HG02610 (cell line): ENCODE measurements at regions not wholly inside any gene's neighbourhood (a gene's known extent, or its start where the extent isn't known, plus 50 kb on each side); places are given as distances from the start of the nearest gene placed in this dataset.
A peak's percentile ranks its signal among the peaks of the same experiment; 100 is the strongest.

ENCODE experiments used
- ATAC-seq: cut with Tn5 transposase; IDR thresholded peaks from one replicate; pipeline ENCODE4 v1.9.1; 2021; ENCODE audit warnings: mild to moderate bottlenecking, moderate library complexity; ENCODE audit not compliant: unreplicated experiment

DNA sequence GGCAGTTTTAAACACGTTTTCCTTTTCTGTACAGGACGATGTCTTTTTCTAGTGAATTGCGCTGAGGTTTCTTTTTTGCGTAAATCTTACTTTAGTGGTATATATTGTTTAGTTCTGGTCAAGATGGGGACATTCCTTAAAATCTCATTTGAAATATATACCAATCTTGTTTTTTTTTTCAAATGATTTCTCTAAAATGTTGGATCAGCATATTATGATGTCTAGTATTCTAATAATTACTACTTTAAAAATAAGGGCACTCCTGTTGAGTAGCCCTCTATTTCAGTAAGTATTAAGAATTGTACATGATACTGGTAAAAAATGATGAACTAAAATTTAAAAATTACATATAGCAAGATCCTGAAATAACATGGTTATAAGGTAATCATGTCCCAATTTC lies 224.1 kb upstream of the ARHGAP24 start:
- no peak for ATAC-seq

DNA sequence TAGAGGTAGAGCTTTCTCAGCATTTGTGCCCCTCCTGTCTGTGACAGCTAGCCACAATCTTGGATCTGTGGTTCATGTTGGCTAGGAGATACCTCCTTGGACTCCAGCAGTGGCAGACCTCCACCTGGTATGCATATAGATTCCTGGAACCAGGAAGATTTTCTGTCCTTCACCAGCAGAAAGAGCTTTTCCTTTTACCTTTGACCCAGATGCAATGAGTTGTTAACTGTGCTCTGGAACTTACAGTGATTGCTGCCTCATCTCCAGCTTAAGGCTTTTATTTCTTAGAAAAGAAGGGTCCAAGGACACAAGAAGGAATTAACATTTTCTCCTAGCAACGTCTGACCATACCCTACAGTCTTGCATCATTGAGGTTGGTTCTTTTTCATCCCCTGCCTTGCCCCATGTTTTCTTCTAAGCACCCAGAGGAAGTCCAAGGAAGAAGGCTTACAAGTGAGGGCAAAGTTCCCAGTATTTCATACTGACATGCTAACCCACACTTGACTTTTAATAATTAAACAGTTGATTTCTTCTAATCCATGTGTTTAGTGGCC lies 217.1 kb upstream of the ARHGAP24 start:
- ATAC-seq: no peak

DNA sequence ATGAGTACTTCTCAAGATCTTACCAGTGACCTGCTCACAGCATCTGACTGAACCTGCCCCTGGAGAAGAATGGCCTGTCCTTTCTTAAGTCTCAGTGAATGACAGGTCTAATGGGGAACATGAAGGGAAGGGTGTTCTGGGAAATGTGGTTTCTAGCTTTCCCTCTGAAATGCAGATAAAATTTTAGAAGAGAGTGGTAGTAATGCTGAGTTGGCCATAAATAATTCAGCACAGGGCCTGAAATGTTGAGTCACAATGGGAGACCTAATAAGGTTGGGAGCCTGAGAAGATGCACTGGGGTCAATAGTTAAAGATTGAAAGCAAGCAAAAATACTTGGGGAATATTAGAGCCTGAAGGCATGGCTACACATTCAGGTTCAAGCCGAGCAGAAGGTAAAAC lies 214.9 kb upstream of the ARHGAP24 start:
- ATAC-seq: no peak

DNA sequence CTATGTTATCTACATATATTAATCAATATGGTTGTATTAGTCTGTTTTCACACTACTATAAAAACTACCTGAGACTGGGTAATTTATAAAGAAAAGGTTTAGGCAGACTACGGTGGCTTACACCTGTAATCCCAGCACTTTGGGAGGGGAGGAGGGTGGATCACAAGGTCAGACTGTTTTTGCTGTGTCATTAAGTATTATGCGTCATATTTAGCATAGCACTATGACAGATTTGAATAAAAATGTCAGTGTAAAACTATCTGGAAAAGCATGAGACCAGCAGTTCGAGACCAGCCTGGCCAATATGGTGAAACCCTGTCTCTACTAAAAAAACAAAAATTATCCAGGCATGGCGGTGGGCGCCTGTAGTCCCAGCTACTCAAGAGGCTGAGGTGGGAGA lies 209.7 kb upstream of the ARHGAP24 start:
- no peak for ATAC-seq

DNA sequence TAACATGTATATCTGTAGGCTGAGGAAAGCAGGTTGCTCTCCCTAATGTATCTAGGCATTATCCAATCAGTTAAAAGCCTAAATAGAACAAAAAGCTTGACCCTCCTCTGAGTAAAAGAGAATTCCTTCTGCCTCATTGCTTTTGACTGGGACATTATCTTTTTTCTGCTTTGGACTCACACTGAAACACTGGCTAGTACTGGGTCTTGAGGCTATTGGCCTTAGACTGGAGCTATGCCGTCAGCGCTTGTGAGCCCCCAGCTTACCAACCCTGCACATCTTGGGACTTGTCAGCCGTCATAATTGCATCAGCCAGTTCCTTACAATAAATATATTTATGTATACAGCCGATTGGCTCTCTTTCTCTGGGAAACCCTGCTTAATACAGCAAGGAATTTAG lies 206.8 kb upstream of the ARHGAP24 start:
- no peak for ATAC-seq

DNA sequence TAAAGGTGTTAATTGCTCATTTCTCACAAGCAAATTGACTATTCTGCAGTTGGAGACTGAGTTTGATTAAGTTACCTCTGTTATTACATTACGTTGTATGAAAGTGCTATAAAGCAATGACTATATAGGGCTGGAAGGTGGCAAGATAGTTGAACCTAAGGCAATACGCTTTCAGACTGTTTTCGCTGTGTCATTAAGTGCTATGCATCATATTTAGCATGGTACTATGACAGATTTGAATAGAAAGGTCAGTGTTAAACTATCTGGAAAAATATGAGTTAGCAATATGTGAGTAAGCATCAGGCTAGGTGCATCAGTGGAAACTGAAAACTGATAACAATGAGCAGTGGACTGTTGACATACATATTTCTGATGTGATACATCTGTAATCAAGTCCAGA lies 206.0 kb upstream of the ARHGAP24 start:
- no peak for ATAC-seq

DNA sequence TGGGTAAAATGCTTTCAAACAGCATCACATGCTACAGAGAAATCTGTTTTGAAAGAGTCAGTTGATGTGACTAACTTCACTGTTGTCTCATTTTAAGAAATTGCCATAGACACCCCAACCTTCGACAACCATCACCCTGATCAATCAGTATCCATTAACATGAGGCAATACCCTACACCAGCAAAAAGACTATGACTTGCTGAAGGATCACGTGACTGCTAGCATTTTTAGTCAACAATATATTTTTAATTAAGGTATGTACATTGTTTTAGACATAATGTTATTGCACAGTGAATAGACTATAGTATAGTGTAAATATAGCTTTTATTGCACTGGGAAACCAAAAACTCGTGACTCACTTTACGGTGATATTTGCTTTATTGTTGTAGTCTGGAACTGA lies 200.0 kb upstream of the ARHGAP24 start:
- ATAC-seq: no peak

DNA sequence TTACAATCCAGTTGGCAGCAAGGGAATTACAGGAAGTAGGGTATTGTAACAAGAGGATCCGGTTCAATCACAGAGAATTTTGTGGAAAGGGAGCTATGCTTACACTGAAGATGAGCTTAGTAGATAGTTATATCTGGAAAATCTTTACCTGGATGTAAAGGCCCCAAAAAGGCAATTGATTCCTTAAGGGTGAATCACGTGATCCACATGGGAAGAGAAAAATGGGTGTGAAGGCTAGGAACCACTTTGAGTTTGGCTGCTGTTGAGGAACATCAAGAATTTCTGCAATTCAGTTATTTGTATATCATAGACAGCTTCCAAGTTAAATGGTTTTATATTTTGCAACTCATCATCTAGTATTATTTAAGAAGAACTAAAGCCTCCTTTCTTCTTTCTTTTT lies 194.0 kb upstream of the ARHGAP24 start:
- no peak for ATAC-seq

DNA sequence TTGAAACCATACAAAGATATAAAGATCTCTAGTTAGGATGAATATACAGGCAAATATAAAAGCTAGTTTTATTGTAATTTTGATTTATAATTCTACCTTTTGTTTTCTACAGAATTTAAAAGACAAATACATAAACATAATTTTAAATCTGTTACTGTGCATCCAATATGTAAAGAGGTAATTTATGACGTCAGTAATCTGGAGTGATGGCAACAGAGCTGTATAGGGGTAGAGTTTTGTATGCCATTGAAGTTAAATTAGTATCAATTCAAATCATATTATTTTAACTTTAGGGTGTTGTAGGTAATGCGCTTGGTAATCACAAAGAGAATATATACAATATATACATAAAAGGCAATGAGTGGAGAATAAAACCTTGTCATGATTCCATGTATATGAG lies 183.7 kb upstream of the ARHGAP24 start:
- no peak for ATAC-seq

DNA sequence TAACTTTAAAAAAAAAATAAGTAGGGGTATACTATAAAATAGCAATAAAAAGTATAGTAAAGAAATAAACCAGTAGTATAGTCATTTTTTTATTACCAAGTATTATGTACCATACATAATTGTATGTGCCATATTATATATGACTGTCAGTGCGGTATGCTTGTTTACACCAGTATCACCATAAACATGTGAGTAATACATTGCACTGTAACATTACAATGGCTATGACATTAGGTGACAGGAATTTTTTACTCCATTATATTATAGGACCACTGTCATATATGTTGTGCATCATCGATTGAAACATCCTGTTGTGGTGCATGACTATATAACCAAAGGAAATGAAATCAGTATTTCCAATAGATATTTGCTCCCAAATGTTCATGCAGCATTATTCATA lies 176.9 kb upstream of the ARHGAP24 start:
- no peak for ATAC-seq

DNA sequence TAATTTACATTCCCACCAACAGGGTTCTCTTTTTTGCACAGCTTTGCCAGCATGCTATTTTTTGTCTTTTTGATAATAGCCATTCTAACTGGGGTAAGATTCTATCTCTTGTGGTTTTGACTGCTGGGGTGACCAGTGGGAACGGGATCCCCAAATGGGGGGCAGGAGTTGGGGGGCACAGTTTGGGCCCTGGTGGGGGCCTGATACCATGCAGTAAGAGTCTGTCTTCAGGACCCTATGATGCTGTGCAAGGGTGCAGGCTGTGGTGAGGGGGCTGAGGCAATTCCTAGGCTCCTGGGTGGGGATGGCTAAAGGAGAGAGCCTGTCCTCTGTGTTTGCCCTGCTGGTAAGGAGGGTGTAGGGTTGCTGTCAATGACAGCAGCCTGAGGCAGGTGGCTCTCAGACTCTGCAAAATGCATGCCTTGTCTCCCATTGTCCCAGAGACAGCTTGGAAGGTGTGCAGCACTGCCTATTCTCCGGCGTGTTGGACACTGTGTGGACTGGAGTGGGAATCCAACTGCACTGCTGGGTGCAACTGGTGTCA lies 172.7 kb upstream of the ARHGAP24 start:
- ATAC-seq: no peak

DNA sequence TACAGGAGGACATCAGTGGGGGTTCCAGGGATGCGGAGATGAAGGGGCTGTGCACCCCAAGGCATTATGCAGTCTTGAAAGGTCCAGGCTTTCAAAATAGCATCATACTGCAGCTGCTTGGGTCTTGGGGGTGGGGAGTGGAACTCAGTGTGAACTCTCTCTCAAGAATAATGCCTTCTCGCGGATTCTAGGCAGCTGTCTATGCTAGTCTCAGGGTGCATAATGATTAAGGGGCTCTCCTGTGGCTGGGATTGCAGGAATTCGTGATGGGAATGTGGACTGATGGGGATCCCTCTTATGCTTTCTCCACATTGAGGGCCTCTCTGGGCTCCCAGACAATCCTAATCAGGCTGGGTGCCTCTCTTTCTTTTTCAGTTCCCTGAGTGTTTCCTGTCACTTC lies 172.2 kb upstream of the ARHGAP24 start:
- no peak for ATAC-seq

DNA sequence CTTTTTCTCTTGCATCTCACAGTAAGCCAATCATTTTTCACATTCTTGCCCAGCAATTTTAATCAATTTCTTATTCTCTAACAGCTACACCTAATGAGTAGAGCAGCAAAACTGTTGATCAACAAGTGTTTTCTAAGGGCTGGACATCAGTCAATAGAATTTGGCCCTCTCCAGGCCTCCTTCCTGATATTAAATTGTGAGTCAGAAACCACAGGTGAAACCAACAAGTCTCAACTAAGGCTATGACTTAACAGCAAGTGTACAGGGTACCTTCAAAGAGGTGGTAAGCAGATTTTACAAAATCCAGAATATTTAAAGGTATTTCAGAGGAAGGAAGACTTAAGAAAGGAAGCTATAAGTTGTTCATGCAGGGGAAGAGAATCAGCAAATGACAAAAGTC lies 156.5 kb upstream of the ARHGAP24 start:
- no peak for ATAC-seq

DNA sequence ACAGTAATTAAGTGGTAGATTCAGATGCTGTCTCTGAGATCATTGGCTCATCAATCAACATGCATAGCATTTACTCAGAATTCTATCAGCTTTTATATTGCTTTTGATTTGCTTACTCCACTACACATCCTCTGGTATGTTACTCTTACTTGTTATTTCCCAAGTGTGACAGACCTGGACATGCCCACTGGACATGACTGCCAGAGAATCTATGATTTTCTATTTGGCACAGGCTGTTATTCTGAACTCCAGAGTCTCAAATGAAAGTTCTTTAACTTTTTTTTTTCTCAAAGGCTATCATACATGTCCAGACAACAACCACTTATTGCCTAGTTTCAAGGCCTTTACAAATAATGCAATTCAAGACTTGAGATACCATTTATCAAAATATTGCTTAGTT lies 116.1 kb upstream of the ARHGAP24 start:
- no peak for ATAC-seq

DNA sequence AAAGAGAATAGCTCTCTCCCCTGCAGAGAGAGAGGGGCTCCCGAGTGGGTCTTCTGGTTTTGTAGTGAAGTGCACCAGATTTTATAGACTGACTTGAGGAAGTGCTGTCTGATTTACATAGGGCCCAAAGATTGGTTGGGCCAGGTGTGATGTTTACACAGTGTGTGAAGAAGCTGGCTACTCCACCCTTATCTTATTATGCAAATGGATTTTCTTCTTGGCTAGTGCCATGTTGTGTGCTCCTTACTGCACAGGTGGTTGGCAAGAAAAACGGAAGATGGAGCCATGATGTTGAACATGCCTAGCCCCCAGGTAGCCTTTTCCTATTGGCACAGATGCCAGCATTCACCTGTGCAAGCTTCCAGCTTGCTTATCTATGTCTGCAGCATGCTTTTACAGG lies 112.4 kb upstream of the ARHGAP24 start:
- no peak for ATAC-seq

DNA sequence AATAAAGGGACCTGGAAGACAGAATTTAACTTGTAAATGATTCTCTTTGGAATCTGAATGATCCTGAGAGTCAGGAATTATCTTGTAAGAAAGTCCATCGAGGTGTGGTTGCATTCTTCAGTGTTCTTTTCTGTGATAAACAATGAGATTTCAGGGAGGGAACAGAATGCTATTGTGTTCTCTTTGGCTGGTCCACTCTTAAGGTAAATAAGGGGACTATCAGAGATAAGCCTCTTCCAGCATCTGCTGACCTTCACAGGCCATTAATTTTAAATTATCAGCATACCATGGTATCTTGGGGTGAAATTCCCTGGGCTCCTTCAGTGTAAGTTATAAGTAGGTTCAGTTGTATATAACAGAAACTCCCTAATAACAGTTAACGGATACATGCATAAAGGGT lies 107.1 kb upstream of the ARHGAP24 start:
- ATAC-seq: no peak

DNA sequence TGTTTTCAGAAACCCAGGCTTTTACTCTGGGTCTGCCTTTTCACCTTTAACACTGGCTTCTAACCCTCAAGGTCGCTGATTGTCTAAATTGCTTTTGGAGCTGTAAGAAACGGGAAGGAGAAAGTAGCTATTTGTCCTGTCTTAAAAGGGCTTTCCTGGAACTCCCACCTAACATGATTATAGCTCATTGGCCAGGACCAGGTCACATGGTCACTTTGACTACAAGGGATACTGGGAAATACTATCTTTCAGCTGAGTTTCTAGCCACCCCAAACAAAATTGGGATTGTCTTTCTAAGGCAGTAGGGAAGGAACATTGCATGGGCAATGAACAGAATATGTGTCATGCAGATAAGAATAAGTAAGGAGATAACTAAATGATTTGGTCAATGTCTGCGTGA lies 106.7 kb upstream of the ARHGAP24 start:
- ATAC-seq: no peak

DNA sequence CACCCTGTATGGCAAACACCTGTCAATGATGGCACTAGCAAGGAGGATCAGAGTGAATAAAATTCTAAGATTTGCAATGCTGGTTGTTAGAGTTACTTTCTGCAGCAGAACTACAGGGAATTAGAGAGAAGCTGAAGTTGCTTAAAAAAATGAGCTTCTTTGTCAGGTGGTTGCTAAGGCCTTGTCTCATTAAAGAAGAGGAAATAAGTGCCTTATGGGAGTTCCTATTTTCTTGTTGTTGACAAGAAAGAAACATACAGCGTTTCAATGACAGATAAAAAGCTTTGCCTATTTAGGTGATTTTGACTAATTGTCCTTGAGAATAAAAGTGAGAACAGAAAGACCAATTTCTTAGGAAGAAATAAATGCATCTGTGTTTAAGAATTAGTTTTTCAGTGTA lies 106.0 kb upstream of the ARHGAP24 start:
- no peak for ATAC-seq

DNA sequence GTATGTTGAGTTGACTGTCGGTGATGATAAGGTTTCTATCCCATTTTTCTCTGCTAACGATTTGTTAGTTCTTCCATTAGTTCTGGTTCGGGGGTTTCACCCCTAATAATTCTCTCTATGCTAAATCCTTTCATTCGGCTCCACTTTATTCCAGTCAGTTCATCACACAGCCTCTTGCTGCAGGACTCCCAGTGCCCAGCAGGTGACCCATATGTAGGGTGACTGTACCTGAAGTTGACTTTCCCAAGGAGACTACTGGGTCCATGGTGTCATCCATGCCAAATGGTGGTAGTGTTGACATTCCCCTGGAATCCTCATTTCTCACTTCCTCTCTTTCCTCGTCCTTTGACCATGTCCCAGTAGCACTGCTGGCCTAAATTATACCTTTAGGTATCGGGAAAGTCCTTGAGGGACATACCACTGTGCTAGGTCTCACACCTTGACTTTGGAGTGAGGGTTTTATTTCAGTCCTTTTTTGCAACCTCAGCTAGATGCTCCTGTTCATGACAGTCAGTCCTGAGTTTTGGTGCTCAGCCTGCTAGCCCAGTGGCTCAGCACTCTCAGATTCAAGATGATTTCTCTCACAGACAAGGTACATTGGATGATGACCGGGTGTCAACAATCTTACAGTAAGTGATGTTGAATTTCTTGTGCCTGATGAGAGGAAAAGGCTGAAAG lies 105.1 kb upstream of the ARHGAP24 start:
- peak; percentile 10 for ATAC-seq

DNA sequence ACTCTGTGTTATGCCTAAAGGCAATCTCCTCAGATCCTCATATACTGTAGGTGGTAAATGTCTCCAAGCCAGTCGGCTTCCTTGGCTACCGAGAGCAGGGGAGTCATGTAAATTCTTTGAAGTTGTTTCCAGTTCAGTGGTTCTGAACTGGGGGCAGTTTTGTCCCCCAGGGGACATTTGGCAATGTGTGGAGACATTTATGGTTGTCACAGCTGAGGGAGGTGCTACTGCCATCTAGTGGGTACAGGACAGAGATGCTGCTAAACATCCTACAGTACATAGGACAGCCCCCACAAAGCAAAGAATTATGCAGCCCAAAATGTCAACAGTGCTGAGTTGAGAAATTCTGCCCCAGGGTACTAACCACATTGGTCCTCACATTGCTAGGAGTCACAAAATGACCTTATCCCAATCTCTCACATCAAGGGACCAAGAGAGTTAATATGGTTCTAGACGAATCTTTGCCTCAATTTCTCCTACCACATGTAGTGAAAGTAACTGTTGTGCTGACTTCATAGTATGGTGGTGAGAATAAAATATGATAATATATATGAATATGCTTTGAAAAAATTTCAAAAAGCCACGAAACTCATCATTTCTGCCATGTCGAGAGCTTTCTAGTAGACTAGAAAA lies 104.4 kb upstream of the ARHGAP24 start:
- peak; percentile 94 for ATAC-seq

DNA sequence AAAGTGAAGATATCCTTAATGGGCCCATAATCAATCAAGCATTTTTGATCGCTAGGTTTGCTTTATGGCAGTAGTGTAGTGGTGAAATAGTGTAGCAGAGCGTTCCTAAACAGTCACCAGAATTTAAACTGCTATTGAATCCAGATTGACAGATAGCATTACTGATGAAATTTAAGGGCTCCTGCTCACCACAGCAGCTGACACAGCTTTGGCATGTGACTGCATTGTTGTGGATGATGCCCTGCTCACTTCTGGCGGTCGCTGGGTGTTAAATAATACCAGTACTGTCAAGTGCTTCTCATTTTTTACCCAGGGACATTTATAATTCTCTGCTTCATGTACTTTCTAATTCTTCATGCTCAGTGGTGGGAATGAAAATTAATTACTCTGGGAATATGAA lies 102.0 kb upstream of the ARHGAP24 start:
- no peak for ATAC-seq

DNA sequence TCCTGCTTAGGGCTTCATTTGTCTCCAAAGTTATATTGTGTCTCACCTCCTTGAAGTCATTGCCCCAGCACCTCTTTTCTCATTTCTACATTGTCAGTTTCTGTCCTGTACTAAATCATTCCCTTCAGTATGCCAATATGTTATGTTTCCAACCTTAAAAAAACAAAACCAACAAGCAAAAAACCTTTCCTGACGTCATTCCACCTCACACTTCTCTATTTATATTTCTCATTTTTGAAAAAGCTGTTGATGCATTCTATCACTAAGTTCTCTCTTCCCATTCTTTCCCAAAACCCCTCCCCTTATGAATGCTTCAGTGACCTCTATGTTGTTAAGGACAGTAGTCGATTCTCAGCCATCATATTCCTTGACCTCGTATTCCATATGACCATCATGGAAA lies 98.7 kb upstream of the ARHGAP24 start:
- no peak for ATAC-seq
